Body of pancreas (tissue), 4 donors: ENCODE measurements at regions not wholly inside any gene's neighbourhood (a gene's known extent, or its start where the extent isn't known, plus 50 kb on each side); places are given as distances from the start of the nearest gene placed in this dataset.

Experiments
- ATAC-seq: fragments of 150-250 bp; one replicate; pipeline ENCODE4 v1.9.1; 2016
- DNase-seq, 4 donors: peaks; one replicate each; pipeline ENCODE4 v3.0.0-alpha.2; 2019
- H3K27ac ChIP-seq, 4 donors: fragments of 200-600 bp; sonication (generic); 1 replicate in 3 of 4; 2 replicates in 1 of 4; pipeline versions ENCODE4 v1.5.1 to v1.6.1; 2016 to 2019; ENCODE audit warnings: mild to moderate bottlenecking in 1 of 4, mixed read lengths in 1 of 4, moderate library complexity in 1 of 4
- H3K27me3 ChIP-seq, 2 donors: fragments of 200-600 bp; sonication (generic); one replicate each; pipeline ENCODE4 v1.6.0; 2016; ENCODE audit warnings: mild to moderate bottlenecking in 1 of 2
- H3K36me3 ChIP-seq, 2 donors: fragments of 200-600 bp; sonication (generic); replicated peaks in 1 of 2; 2 replicates each; pipeline ENCODE4 v1.5.1; 2016; ENCODE audit warnings: low read depth in 2 of 2; ENCODE audit not compliant: insufficient read depth in 1 of 2
- H3K4me1 ChIP-seq: fragments of 200-600 bp; sonication (generic); one replicate; pipeline ENCODE4 v1.6.0; 2016
- H3K4me3 ChIP-seq, 2 donors: fragments of 200-600 bp; sonication (generic); 1 replicate in 1 of 2; 2 replicates in 1 of 2; pipeline ENCODE4 v1.5.1; 2016 to 2019
- H3K9me3 ChIP-seq, 3 donors: fragments of 200-600 bp; sonication (generic); 1 replicate in 2 of 3; 2 replicates in 1 of 3; pipeline ENCODE4 v1.5.1; 2016
- POLR2A ChIP-seq, 3 donors: fragments of 450-650 bp; IDR thresholded peaks; one replicate each; pipeline ENCODE4 v1.6.1; 2016; ENCODE audit warnings: antibody characterized with exemption in 3 of 3, mild to moderate bottlenecking in 2 of 3
- WGBS, 2 donors: methylation state at CpG; one replicate each; pipeline ENCODE4 v1.1.5; 2017; 5-methylcytosine and 5-hydroxymethylcytosine counted together
- intact Hi-C: fragments of 100-400 bp; cut with DNase I; formaldehyde crosslinking; loops from one replicate; pipeline ENCODE4 v1.15.1; 2023
- TF ChIP-seq, protein P1 (sequence below), 7 experiments: fragments of 450-650 bp in 4 of 7; fragments of 200-600 bp in 3 of 7; sonication (generic) in 3 of 7; IDR thresholded peaks; one replicate each; pipeline ENCODE4 v1.5.1; 2016 to 2019; ENCODE audit warnings: antibody characterized with exemption in 7 of 7

DNA sequence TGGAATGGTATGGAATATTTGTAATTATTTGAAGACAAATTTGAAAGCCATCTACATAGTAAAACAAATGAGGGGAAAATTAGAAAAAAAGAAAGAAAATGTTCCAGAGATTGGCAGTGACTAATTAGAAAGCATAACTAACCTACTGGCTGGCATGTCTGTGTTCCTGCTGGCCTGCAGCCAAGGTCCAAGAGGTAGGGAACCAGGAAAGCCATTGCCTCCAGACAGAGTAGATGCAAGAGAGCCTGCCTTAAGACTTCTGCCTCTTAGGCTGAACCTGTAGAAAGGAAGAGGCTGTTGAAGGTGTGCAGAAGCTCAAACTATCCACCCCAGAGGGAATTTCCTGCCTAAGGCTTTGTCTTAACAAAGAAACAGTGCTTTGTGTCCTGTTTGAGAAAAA lies 982.0 kb downstream of the SORCS1 start:
- H3K27ac ChIP-seq = no peak overlapping the region
- TF ChIP-seq, protein P1, sequence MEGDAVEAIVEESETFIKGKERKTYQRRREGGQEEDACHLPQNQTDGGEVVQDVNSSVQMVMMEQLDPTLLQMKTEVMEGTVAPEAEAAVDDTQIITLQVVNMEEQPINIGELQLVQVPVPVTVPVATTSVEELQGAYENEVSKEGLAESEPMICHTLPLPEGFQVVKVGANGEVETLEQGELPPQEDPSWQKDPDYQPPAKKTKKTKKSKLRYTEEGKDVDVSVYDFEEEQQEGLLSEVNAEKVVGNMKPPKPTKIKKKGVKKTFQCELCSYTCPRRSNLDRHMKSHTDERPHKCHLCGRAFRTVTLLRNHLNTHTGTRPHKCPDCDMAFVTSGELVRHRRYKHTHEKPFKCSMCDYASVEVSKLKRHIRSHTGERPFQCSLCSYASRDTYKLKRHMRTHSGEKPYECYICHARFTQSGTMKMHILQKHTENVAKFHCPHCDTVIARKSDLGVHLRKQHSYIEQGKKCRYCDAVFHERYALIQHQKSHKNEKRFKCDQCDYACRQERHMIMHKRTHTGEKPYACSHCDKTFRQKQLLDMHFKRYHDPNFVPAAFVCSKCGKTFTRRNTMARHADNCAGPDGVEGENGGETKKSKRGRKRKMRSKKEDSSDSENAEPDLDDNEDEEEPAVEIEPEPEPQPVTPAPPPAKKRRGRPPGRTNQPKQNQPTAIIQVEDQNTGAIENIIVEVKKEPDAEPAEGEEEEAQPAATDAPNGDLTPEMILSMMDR (IDR thresholded peaks at IDR 0.05) = no peak
- TF ChIP-seq POLR2A (IDR thresholded peaks at IDR 0.05) = no peak
- no peaks in the 10 kb centered on the region for H3K36me3 ChIP-seq
- no peaks in the 10 kb centered on the region for H3K27me3 ChIP-seq
- peak; percentile 4 to 36 (median 18) for DNase-seq
- no peak overlapping the region for H3K4me3 ChIP-seq
- no peaks in the 10 kb centered on the region for H3K4me1 ChIP-seq
- intact Hi-C loops = no loop called here
- H3K9me3 ChIP-seq = no peaks in the 10 kb centered on the region
- no peak for ATAC-seq

DNA sequence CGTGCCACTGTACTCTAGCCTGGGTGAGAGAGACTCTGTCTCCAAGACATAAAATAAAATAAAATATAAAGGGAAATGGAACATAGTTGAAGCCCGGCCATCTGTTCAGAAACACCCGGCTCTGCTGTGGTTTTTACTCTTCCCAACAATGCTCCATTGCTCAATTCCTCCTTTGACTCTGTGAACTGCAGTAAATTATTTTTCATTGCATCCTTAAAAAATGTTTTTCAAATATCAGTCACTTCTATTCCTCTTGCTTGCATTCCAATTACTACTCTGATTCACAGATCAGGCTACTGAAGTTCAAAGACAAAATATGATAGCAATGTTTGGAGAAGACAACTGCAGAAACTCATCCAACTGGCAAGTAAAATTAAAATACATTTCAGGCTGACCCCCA lies 983.0 kb downstream of the SORCS1 start:
- Histone ChIP-seq H3K4me3 (no peak overlapping the region), H3K36me3 (no peaks in the 10 kb centered on the region), H3K9me3 (no peaks in the 10 kb centered on the region), H3K4me1 (no peaks in the 10 kb centered on the region), H3K27ac (no peak overlapping the region), H3K27me3 (no peaks in the 10 kb centered on the region)
- WGBS, 2 donors = 64 to 80% methylated on average over 3 of the region's 3 CpGs
- no peak for TF ChIP-seq POLR2A (IDR thresholded peaks at IDR 0.05)
- TF ChIP-seq, protein P1 (IDR thresholded peaks at IDR 0.05) = no peak
- DNase-seq (peak in 1 of 4 donors; percentile 2), ATAC-seq (no peak)
- intact Hi-C loops = no loop called here

DNA sequence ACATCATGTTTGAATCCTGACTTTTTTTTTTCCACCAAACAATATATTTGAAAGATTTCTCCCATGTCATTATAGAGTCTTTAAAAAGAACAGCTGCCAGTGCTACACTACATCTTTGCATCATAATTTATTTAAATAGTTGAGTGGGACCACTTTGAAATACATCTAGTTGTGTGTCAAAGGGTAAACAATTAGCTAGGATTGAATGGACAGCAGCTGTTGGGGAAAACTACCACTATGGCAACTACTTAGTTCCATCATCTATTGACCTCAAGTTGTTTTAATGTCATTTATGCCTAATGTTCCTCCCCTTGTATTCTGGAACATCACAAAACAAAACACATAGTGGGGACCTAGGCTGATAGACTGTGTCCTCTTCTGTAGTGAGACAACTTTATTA lies 985.1 kb downstream of the SORCS1 start:
- H3K9me3 ChIP-seq = no peaks in the 10 kb centered on the region
- ATAC-seq (no peak), DNase-seq (no peak)
- TF ChIP-seq, protein P1 (IDR thresholded peaks at IDR 0.05) = no peak
- no peak for TF ChIP-seq POLR2A (IDR thresholded peaks at IDR 0.05)
- H3K27ac ChIP-seq = no peak overlapping the region
- intact Hi-C loops = no loop called here
- no peak overlapping the region for H3K4me3 ChIP-seq
- H3K36me3 ChIP-seq = no peaks in the 10 kb centered on the region
- no peaks in the 10 kb centered on the region for H3K27me3 ChIP-seq
- no peaks in the 10 kb centered on the region for H3K4me1 ChIP-seq

DNA sequence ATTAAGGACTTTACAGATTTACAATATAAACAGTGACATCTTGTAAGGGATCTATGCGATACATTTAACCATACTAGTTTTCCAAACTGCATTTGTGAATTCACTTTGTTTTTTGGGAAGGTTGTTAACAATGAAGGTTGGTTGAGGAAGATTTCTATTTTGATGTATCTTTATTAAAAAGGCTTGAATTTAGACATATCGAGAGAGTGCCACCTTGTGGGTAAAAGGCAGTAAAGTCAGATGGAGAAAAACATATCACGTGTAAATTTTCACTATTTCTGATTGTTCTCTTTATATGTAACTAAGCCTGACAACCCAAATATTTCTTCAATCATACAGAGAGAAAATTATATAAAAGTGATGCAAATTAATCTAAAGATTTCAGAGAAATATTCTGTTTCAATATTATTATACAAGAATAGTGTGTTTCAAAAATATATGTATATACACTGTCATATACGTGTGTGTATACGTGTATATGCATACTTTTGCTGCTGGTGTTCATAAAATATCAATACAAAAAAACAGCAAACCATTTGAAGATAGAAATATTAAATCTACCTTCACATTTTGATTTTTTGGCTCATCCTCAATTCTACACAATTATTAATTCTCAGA lies 988.6 kb downstream of the SORCS1 start:
- no peak overlapping the region for H3K4me3 ChIP-seq
- no peaks in the 10 kb centered on the region for H3K4me1 ChIP-seq
- no peaks in the 10 kb centered on the region for H3K36me3 ChIP-seq
- H3K27ac ChIP-seq = no peak overlapping the region
- intact Hi-C loops = no loop called here
- ATAC-seq (no peak), DNase-seq (peak in 1 of 4 donors; percentile 8)
- no peaks in the 10 kb centered on the region for H3K27me3 ChIP-seq
- 37 to 44% methylated on average over 5 of the region's 5 CpGs for WGBS, 2 donors
- H3K9me3 ChIP-seq = no peaks in the 10 kb centered on the region
- TF ChIP-seq, protein P1 (IDR thresholded peaks at IDR 0.05) = peak in 6 of 7 experiments; percentile 29 to 62 (median 54)
- TF ChIP-seq POLR2A (IDR thresholded peaks at IDR 0.05) = no peak

DNA sequence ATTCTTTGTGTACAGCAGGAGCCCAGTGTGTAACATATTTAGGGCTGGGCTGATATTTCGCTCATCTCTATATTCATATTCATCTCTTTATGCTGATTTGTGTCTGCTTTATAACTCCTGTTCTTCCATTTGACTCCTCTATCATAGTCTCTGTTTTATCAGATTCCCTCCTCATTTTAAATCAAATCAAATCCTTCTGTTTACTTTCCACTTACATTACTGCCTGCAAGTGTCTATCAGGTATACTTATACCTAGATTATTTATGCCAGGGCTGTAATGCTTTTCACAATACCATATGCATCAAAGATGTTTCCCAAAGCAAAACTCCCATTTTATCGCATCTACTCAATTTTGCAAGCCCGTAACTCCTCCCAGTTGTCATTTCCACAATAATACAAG lies 990.7 kb downstream of the SORCS1 start:
- no peak for DNase-seq
- no peak for TF ChIP-seq POLR2A (IDR thresholded peaks at IDR 0.05)
- TF ChIP-seq, protein P1 (IDR thresholded peaks at IDR 0.05) = no peak
- Histone ChIP-seq H3K4me3 (no peak overlapping the region), H3K27me3 (no peaks in the 10 kb centered on the region), H3K27ac (no peak overlapping the region), H3K9me3 (no peaks in the 10 kb centered on the region), H3K36me3 (no peaks in the 10 kb centered on the region), H3K4me1 (no peaks in the 10 kb centered on the region)
- no peak for ATAC-seq
- intact Hi-C loops = no loop called here
- 71 to 75% methylated on average over 3 of the region's 3 CpGs for WGBS, 2 donors
